Activated T-cell treated with anti-CD3 and anti-CD28 coated beads for 1 hour (primary cell): ENCODE measurements at regions not wholly inside any gene's neighbourhood (a gene's known extent, or its start where the extent isn't known, plus 50 kb on each side); places are given as distances from the start of the nearest gene placed in this dataset.

Source experiments
- DNase-seq: peaks from one replicate; pipeline ENCODE4 v3.0.0-alpha.2; 2020; ENCODE audit warnings: low read depth

- no peak for DNase-seq
These were observed 651.3 kb upstream of the ARID1B start for GRCh38 chr6:156125844-156126243.

- DNase-seq, result no peak
These were observed 653.4 kb upstream of the ARID1B start for GRCh38 chr6:156123731-156124130.

GRCh38 chr6:156121973-156122372 is 655.2 kb upstream of the ARID1B start:
- no peak for DNase-seq

GRCh38 chr6:156114541-156114940 is 658.9 kb upstream of the NOX3 start:
- DNase-seq, result no peak

GRCh38 chr6:156113631-156114030 is 658.0 kb upstream of the NOX3 start:
- no peak for DNase-seq

GRCh38 chr6:156111913-156112312 is 656.3 kb upstream of the NOX3 start:
- no peak for DNase-seq

- no peak for DNase-seq
These were observed 654.6 kb upstream of the NOX3 start for GRCh38 chr6:156110249-156110648.

- no peak for DNase-seq
These were observed 654.1 kb upstream of the NOX3 start for GRCh38 chr6:156109713-156110112.

- DNase-seq, result no peak
These were observed 652.0 kb upstream of the NOX3 start for GRCh38 chr6:156107624-156108101.

GRCh38 chr6:156102129-156102528 is 646.5 kb upstream of the NOX3 start:
- no peak for DNase-seq

GRCh38 chr6:156098839-156099238 is 643.2 kb upstream of the NOX3 start:
- no peak for DNase-seq

- no peak for DNase-seq
These were observed 631.8 kb upstream of the NOX3 start for GRCh38 chr6:156087487-156087886.

- DNase-seq, result no peak
These were observed 626.4 kb upstream of the NOX3 start for GRCh38 chr6:156082012-156082411.

- no peak for DNase-seq
These were observed 624.7 kb upstream of the NOX3 start for GRCh38 chr6:156080371-156080770.

- DNase-seq, result no peak
These were observed 613.2 kb upstream of the NOX3 start for GRCh38 chr6:156068881-156069280.

GRCh38 chr6:156065849-156066248 is 610.2 kb upstream of the NOX3 start:
- DNase-seq, result no peak

GRCh38 chr6:156062091-156062563 is 606.5 kb upstream of the NOX3 start:
- no peak for DNase-seq

- no peak for DNase-seq
These were observed 605.8 kb upstream of the NOX3 start for GRCh38 chr6:156061465-156061864.

- DNase-seq, result no peak
These were observed 604.4 kb upstream of the NOX3 start for GRCh38 chr6:156060013-156060412.

GRCh38 chr6:156058356-156058755 is 602.7 kb upstream of the NOX3 start:
- no peak for DNase-seq

- DNase-seq, result no peak
These were observed 602.2 kb upstream of the NOX3 start for GRCh38 chr6:156057869-156058268.

- no peak for DNase-seq
These were observed 600.4 kb upstream of the NOX3 start for GRCh38 chr6:156056085-156056484.

- DNase-seq, result no peak
These were observed 598.0 kb upstream of the NOX3 start for GRCh38 chr6:156053626-156054025.

GRCh38 chr6:156046841-156047449 is 591.3 kb upstream of the NOX3 start:
- no peak for DNase-seq
